ENCODE measurements at regions not wholly inside any gene's neighbourhood (a gene's known extent, or its start where the extent isn't known, plus 50 kb on each side); places are given as distances from the start of the nearest gene placed in this dataset.

GRCh38 chr15:55031727-55032126, 165.0 kb downstream of the RSL24D1 start:
- no peak for TF ChIP-seq ISL1 (CRISPR knock-in tag; IDR thresholded peaks at IDR 0.05)
- TF ChIP-seq RARB (CRISPR knock-in tag; IDR thresholded peaks at IDR 0.05) = no peak
- TF ChIP-seq CREB5 (CRISPR knock-in tag; IDR thresholded peaks at IDR 0.05; ENCODE audit: low read depth) = no peak
- no peak for ATAC-seq

- no peak for TF ChIP-seq ZNF70 (CRISPR knock-in tag; IDR thresholded peaks at IDR 0.05)
- no peak for TF ChIP-seq ZC3H10 (CRISPR knock-in tag; IDR thresholded peaks at IDR 0.05)
- TF ChIP-seq ZNF565 (CRISPR knock-in tag; conservative IDR thresholded peaks at IDR 0.05; ENCODE audit: low read depth) = no peak
- no peak for TF ChIP-seq SNAI2 (CRISPR knock-in tag; IDR thresholded peaks at IDR 0.05)
- TF ChIP-seq CREB5 (CRISPR knock-in tag; IDR thresholded peaks at IDR 0.05; ENCODE audit: low read depth) = no peak
- no peak for TF ChIP-seq TCF4 (CRISPR knock-in tag; IDR thresholded peaks at IDR 0.05; ENCODE audit: borderline replicate concordance)
- no peak for TF ChIP-seq ZNF8 (CRISPR knock-in tag; IDR thresholded peaks at IDR 0.05)
- no peak for TF ChIP-seq ARNTL (CRISPR knock-in tag; IDR thresholded peaks at IDR 0.05; ENCODE audit: borderline replicate concordance, low read depth)
- no peak for TF ChIP-seq POU6F1 (CRISPR knock-in tag; IDR thresholded peaks at IDR 0.05; ENCODE audit: borderline replicate concordance, low read depth)
- TF ChIP-seq ESRRG (CRISPR knock-in tag; IDR thresholded peaks at IDR 0.05) = no peak
- TF ChIP-seq ISL1 (CRISPR knock-in tag; IDR thresholded peaks at IDR 0.05) = no peak
- TF ChIP-seq PATZ1 (CRISPR knock-in tag; IDR thresholded peaks at IDR 0.05; ENCODE audit: borderline replicate concordance) = no peak
- TF ChIP-seq CSRNP3 (CRISPR knock-in tag; IDR thresholded peaks at IDR 0.05) = no peak
- TF ChIP-seq BACH2 (CRISPR knock-in tag; IDR thresholded peaks at IDR 0.05; ENCODE audit: borderline replicate concordance) = no peak
- TF ChIP-seq RARB (CRISPR knock-in tag; IDR thresholded peaks at IDR 0.05) = no peak
- TF ChIP-seq CSDC2 (CRISPR knock-in tag; IDR thresholded peaks at IDR 0.05) = no peak
- no peak for TF ChIP-seq GLIS3 (CRISPR knock-in tag; IDR thresholded peaks at IDR 0.05)
- no peak for TF ChIP-seq OSR1 (CRISPR knock-in tag; IDR thresholded peaks at IDR 0.05)
- no peak for TF ChIP-seq ZFP30 (CRISPR knock-in tag; IDR thresholded peaks at IDR 0.05)
- ATAC-seq = no peak
These were observed 170.4 kb downstream of the RSL24D1 start for GRCh38 chr15:55026381-55026780.

- TF ChIP-seq CSRNP3 (CRISPR knock-in tag; IDR thresholded peaks at IDR 0.05) (no peak), PPARA (CRISPR knock-in tag; IDR thresholded peaks at IDR 0.05; ENCODE audit: borderline replicate concordance) (no peak), BACH2 (CRISPR knock-in tag; IDR thresholded peaks at IDR 0.05; ENCODE audit: borderline replicate concordance) (no peak), RARB (CRISPR knock-in tag; IDR thresholded peaks at IDR 0.05) (no peak), TOX (CRISPR knock-in tag; IDR thresholded peaks at IDR 0.05; ENCODE audit: borderline replicate concordance) (no peak), PATZ1 (CRISPR knock-in tag; IDR thresholded peaks at IDR 0.05; ENCODE audit: borderline replicate concordance) (no peak), TCF4 (CRISPR knock-in tag; IDR thresholded peaks at IDR 0.05; ENCODE audit: borderline replicate concordance) (no peak), OSR1 (CRISPR knock-in tag; IDR thresholded peaks at IDR 0.05) (no peak), POU6F1 (CRISPR knock-in tag; IDR thresholded peaks at IDR 0.05; ENCODE audit: borderline replicate concordance, low read depth) (no peak), ISL1 (CRISPR knock-in tag; IDR thresholded peaks at IDR 0.05) (no peak), ZFP3 (CRISPR knock-in tag; IDR thresholded peaks at IDR 0.05) (no peak)
- ATAC-seq = no peak
These were observed 179.1 kb downstream of the RSL24D1 start for GRCh38 chr15:55017635-55018034.

Data from SK-N-SH treated with all-trans-retinoic acid at 6 μM for 48 hours (cell line).